Left lung (tissue), 4 donors: ENCODE measurements at regions not wholly inside any gene's neighbourhood (a gene's known extent, or its start where the extent isn't known, plus 50 kb on each side); places are given as distances from the start of the nearest gene placed in this dataset.

Experiments used
- ATAC-seq: fragments of 200-7000 bp; cut with Tn5 transposase; one replicate; pipeline ENCODE4 v1.9.1; 2020; ENCODE audit warnings: moderate library complexity
- DNase-seq, 4 donors: peaks; one replicate each; pipeline ENCODE4 v3.0.0-alpha.2; 2013 to 2020
- H3K27ac ChIP-seq, 2 donors: fragments of 200-600 bp; sonication (generic) in 1 of 2; one replicate each; pipeline versions ENCODE4 v1.5.0 to v1.8.0; 2020 to 2021
- H3K27me3 ChIP-seq, 2 donors: fragments of 200-600 bp; sonication (generic) in 1 of 2; one replicate each; pipeline versions ENCODE4 v1.5.0 to v1.8.0; 2020 to 2021
- H3K36me3 ChIP-seq, 2 donors: fragments of 200-600 bp; sonication (generic) in 1 of 2; one replicate each; pipeline versions ENCODE4 v1.5.0 to v1.8.0; 2020 to 2021
- H3K4me1 ChIP-seq, 2 donors: fragments of 200-600 bp; one replicate each; pipeline ENCODE4 v1.8.0; 2021
- H3K4me3 ChIP-seq, 2 donors: fragments of 200-600 bp; sonication (generic) in 1 of 2; one replicate each; pipeline versions ENCODE4 v1.5.0 to v1.8.0; 2020 to 2021; ENCODE audit warnings: mild to moderate bottlenecking in 1 of 2
- H3K9me3 ChIP-seq, 2 donors: fragments of 200-600 bp; sonication (generic) in 1 of 2; one replicate each; pipeline versions ENCODE4 v1.5.0 to v1.8.0; 2020 to 2021
- CTCF ChIP-seq, 2 donors: fragments of 200-600 bp; sonication (generic) in 1 of 2; IDR thresholded peaks; one replicate each; pipeline versions ENCODE4 v1.5.0 to v1.8.0; 2021; ENCODE audit warnings: antibody characterized with exemption in 2 of 2
- intact Hi-C, 2 donors: fragments of 100-400 bp; cut with DNase I; formaldehyde crosslinking; loops; one replicate each; pipeline versions ENCODE4 v1.11.2 to v1.14.2; 2022
- donor health status: DM: no; HTN: yes; CAD: no.
- donor health status: DM: no; HTN: no; CAD: no.

- no peak for ATAC-seq
- TF ChIP-seq CTCF (IDR thresholded peaks at IDR 0.05) = no peak
- Histone ChIP-seq H3K9me3 (peaks cover 0 to 3% of the 10 kb centered on the region in 2 donors), H3K27ac (no peak overlapping the region), H3K36me3 (no peaks in the 10 kb centered on the region), H3K27me3 (no peaks in the 10 kb centered on the region), H3K4me1 (no peaks in the 10 kb centered on the region), H3K4me3 (no peak overlapping the region)
- no peak for DNase-seq
- intact Hi-C loops = no loop called here
Measured at GRCh38 chr1:47674189-47674588, 236.3 kb downstream of the FOXD2 start.

GRCh38 chr1:47675047-47675675, 237.3 kb downstream of the FOXD2 start:
- intact Hi-C loops = no loop called here
- no peak overlapping the region for H3K4me3 ChIP-seq
- peaks cover 0 to 3% of the 10 kb centered on the region in 2 donors for H3K9me3 ChIP-seq
- no peaks in the 10 kb centered on the region for H3K27me3 ChIP-seq
- no peaks in the 10 kb centered on the region for H3K36me3 ChIP-seq
- DNase-seq (no peak), ATAC-seq (no peak)
- no peak for TF ChIP-seq CTCF (IDR thresholded peaks at IDR 0.05)
- no peak overlapping the region for H3K27ac ChIP-seq
- no peaks in the 10 kb centered on the region for H3K4me1 ChIP-seq

- Histone ChIP-seq H3K4me3 (no peak overlapping the region), H3K27me3 (no peaks in the 10 kb centered on the region), H3K27ac (no peak overlapping the region), H3K36me3 (no peaks in the 10 kb centered on the region), H3K9me3 (peaks cover 0 to 3% of the 10 kb centered on the region in 2 donors), H3K4me1 (no peaks in the 10 kb centered on the region)
- DNase-seq = no peak
- intact Hi-C loops = no loop called here
- ATAC-seq = no peak
- no peak for TF ChIP-seq CTCF (IDR thresholded peaks at IDR 0.05)
Measured at GRCh38 chr1:47675721-47676120, 237.9 kb downstream of the FOXD2 start.

GRCh38 chr1:47676311-47677054, 238.6 kb downstream of the FOXD2 start:
- ATAC-seq = no peak
- H3K4me3 ChIP-seq = no peak overlapping the region
- TF ChIP-seq CTCF (IDR thresholded peaks at IDR 0.05) = no peak
- intact Hi-C loops = no loop called here
- DNase-seq = no peak
- H3K9me3 ChIP-seq = peaks cover 0 to 1% of the 10 kb centered on the region in 2 donors
- no peaks in the 10 kb centered on the region for H3K4me1 ChIP-seq
- no peak overlapping the region for H3K27ac ChIP-seq
- H3K27me3 ChIP-seq = no peaks in the 10 kb centered on the region
- no peaks in the 10 kb centered on the region for H3K36me3 ChIP-seq

GRCh38 chr1:47677241-47677940, 239.5 kb downstream of the FOXD2 start:
- DNase-seq (no peak), ATAC-seq (no peak)
- Histone ChIP-seq H3K9me3 (no peaks in the 10 kb centered on the region), H3K27me3 (no peaks in the 10 kb centered on the region), H3K4me3 (no peak overlapping the region), H3K36me3 (no peaks in the 10 kb centered on the region), H3K4me1 (no peaks in the 10 kb centered on the region), H3K27ac (no peak overlapping the region)
- intact Hi-C loops = no loop called here
- TF ChIP-seq CTCF (IDR thresholded peaks at IDR 0.05) = no peak
